ENCODE measurements at regions not wholly inside any gene's neighbourhood (a gene's known extent, or its start where the extent isn't known, plus 50 kb on each side); places are given as distances from the start of the nearest gene placed in this dataset.

DNA sequence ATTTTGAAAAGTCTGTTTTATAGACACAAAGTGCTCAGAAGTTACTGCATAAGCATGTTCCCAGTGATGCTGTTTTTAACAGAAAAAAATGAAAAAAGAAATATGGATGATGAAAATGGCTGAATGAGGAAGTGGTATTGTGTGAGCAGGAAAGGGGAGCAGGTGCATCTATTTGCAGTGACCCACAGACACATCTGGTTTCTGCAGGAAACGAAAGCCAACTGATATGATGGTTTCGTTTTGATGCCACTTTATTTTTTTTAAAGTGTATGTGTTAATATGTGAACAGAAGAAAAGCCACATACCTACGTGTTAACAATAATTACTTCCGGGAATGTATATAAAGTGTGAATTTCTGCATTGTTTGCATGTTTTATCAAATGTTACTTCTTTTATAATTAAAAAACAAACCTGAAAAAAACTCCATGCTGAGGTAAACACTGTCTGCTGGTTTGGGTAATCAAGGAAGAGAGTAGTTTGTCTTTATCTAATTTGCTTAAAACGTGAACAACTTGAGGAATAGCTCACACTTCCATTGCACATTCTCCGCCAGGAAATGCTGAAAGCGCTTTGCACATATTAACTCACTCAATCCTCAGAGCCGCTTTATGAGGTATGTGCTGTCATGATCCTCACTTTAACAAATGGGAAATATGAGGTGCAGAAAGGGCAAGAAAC is 1335.9 kb downstream of the TBC1D22A start:
- Histone ChIP-seq H3K9ac (ENCODE audit: low read length) (peak overlapping the region; percentile 79), H3K27me3 (ENCODE audit: low read length) (no peaks in the 10 kb centered on the region), H3K9me2 (replicated peaks; ENCODE audit: insufficient read depth, low read length) (no peaks in the 10 kb centered on the region), H2AFZ (ENCODE audit: low read length) (peak overlapping the region; percentile 6; the same call in 1 of the 2 replicates), H3K36me3 (ENCODE audit: insufficient read depth, low read length) (no peaks in the 10 kb centered on the region), H3K4me3 (ENCODE audit: low read length) (peak overlapping the region; percentile 26), H3K27ac (ENCODE audit: low read length) (peak overlapping the region; percentile 97), H3K4me2 (ENCODE audit: low read depth, low read length, poor library complexity, severe bottlenecking) (peak overlapping the region; percentile 61), H3K9me3 (ENCODE audit: low read length) (no peaks in the 10 kb centered on the region), H3K4me1 (ENCODE audit: low read length) (peaks cover 78% of the 10 kb centered on the region), H3K79me2 (ENCODE audit: low read length) (no peaks in the 10 kb centered on the region), H4K20me1 (ENCODE audit: insufficient read depth, low read depth, low read length) (no peaks in the 10 kb centered on the region)
- peak; percentile 93 for DNase-seq

DNA sequence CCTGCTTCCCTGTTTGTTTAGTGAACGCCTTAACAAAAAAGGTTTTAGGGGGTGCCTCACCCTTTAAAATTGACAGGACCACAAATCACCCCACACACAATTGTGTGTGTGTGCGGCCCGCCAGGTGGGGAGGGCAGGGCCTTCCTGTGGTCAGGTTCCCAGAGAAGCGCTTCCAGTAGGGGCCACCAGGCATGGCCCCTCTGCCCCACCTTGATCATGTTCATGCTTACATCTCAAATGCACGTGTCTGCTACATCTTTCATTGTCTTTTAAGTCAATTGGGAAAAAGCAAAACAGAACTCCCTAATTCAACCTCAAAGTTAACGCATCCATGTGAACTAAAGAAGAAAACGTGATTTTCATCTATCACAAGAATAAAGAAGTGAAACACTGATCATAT is 1335.3 kb downstream of the TBC1D22A start:
- peak; percentile 77 for DNase-seq
- Histone ChIP-seq H3K79me2 (ENCODE audit: low read length) (no peaks in the 10 kb centered on the region), H4K20me1 (ENCODE audit: insufficient read depth, low read depth, low read length) (no peaks in the 10 kb centered on the region), H3K27me3 (ENCODE audit: low read length) (no peaks in the 10 kb centered on the region), H3K4me1 (ENCODE audit: low read length) (peaks cover 77% of the 10 kb centered on the region), H3K9me3 (ENCODE audit: low read length) (no peaks in the 10 kb centered on the region), H3K4me2 (ENCODE audit: low read depth, low read length, poor library complexity, severe bottlenecking) (peak overlapping the region; percentile 61), H3K27ac (ENCODE audit: low read length) (peak overlapping the region; percentile 97), H3K9me2 (replicated peaks; ENCODE audit: insufficient read depth, low read length) (no peaks in the 10 kb centered on the region), H3K4me3 (ENCODE audit: low read length) (peak overlapping the region; percentile 0; the same call in 1 of the 2 replicates), H3K36me3 (ENCODE audit: insufficient read depth, low read length) (no peaks in the 10 kb centered on the region), H3K9ac (ENCODE audit: low read length) (peak overlapping the region; percentile 79), H2AFZ (ENCODE audit: low read length) (no peak overlapping the region)

DNA sequence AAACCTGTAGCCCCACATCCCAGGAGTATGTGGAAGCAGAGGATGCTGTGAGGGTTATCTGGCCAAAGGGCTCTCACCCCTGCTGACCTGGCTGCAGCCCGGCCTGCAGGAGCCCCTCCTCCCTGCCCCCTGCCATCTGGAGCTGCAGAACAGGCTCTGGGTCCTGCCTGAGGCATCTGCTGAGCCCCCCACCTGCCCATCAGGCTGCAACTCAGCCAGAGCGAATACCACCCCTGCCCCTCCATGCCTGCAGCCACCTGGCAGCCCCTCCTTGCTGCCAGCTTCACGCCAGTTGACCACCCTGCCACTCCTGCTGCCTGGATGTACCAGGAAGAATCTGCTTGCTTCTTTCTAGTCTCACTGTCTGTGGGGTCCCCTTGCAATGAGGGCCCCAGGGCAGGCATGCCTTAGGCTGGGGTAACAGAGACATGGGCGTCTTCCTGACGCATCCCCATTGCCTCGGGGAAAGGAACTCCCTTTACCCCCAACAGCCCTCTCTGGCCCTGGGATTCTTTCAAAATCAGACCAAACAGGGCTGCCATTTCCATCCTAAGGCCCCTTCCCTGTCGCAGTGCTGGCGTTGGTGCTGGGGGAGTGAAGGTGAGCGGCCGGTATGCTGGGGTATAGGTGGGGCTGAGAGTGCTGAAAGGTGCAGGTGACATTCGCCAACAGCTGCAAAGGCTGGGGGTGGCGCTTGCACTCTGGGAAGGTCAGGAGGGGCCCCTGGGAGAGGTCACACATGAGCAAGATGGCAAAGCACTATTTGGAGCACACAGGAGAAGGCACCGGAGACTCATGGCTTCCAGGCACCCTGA is 1334.6 kb downstream of the TBC1D22A start:
- Histone ChIP-seq H3K4me2 (ENCODE audit: low read depth, low read length, poor library complexity, severe bottlenecking) (peak overlapping the region; percentile 61), H4K20me1 (ENCODE audit: insufficient read depth, low read depth, low read length) (no peaks in the 10 kb centered on the region), H3K27me3 (ENCODE audit: low read length) (no peaks in the 10 kb centered on the region), H3K9me3 (ENCODE audit: low read length) (no peaks in the 10 kb centered on the region), H2AFZ (ENCODE audit: low read length) (peak overlapping the region; percentile 45; the same call in 1 of the 2 replicates), H3K9me2 (replicated peaks; ENCODE audit: insufficient read depth, low read length) (no peaks in the 10 kb centered on the region), H3K79me2 (ENCODE audit: low read length) (no peaks in the 10 kb centered on the region), H3K9ac (ENCODE audit: low read length) (peak overlapping the region; percentile 79), H3K4me1 (ENCODE audit: low read length) (peaks cover 83% of the 10 kb centered on the region), H3K4me3 (ENCODE audit: low read length) (peak overlapping the region; percentile 0; the same call in 1 of the 2 replicates), H3K36me3 (ENCODE audit: insufficient read depth, low read length) (no peaks in the 10 kb centered on the region), H3K27ac (ENCODE audit: low read length) (peak overlapping the region; percentile 97)
- peak; percentile 70 for DNase-seq

DNA sequence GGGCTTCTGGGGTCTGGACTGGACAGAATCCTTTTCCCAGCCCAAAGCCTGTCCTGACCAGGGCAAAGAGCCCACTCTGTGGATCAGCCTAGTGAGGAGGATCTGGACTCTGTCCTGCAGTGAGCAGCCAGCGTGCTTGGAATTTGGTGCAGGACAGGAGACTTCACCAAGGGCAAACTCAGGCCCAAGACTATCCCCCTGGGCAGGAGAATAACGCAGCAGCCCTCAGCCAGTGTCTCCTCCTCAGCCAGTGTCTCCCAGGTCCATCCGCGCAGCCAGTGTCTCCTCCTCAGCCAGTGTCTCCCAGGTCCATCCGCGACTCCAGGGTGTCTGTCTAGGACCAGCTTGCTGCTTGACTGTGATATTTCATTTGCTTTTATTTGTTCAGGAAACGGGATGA is 1334.0 kb downstream of the TBC1D22A start:
- Histone ChIP-seq H3K36me3 (ENCODE audit: insufficient read depth, low read length) (no peaks in the 10 kb centered on the region), H2AFZ (ENCODE audit: low read length) (no peak overlapping the region), H3K27ac (ENCODE audit: low read length) (peak overlapping the region; percentile 97), H3K79me2 (ENCODE audit: low read length) (no peaks in the 10 kb centered on the region), H3K9me2 (replicated peaks; ENCODE audit: insufficient read depth, low read length) (no peaks in the 10 kb centered on the region), H3K4me2 (ENCODE audit: low read depth, low read length, poor library complexity, severe bottlenecking) (peak overlapping the region; percentile 61), H3K9me3 (ENCODE audit: low read length) (no peaks in the 10 kb centered on the region), H3K27me3 (ENCODE audit: low read length) (no peaks in the 10 kb centered on the region), H3K4me1 (ENCODE audit: low read length) (peaks cover 88% of the 10 kb centered on the region), H3K9ac (ENCODE audit: low read length) (peak overlapping the region; percentile 79), H4K20me1 (ENCODE audit: insufficient read depth, low read depth, low read length) (no peaks in the 10 kb centered on the region), H3K4me3 (ENCODE audit: low read length) (no peak overlapping the region)
- no peak for DNase-seq

DNA sequence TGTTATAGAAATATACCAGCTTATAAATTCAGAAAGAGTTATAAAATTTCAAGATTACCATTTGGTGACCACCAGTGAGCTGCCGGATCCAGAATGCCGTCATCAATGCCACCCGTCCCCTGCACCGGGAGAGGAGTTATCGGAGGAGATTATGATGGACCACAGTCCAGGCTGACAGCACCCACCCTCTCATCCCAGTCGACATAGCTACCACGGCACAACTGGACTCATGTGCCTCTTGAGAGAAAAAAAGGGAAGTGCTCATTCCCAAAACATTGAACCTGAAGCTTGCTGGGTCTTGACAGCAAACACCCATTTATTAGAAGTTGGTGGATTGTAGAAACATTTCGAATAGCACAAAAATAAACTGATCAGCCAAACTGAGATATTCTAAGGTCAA is 1331.5 kb downstream of the TBC1D22A start:
- no peaks in the 10 kb centered on the region for H3K27me3 ChIP-seq (ENCODE audit: low read length)
- no peak for DNase-seq
- H3K9me3 ChIP-seq (ENCODE audit: low read length), result no peaks in the 10 kb centered on the region
- H2AFZ ChIP-seq (ENCODE audit: low read length), result no peak overlapping the region
- H3K4me2 ChIP-seq (ENCODE audit: low read depth, low read length, poor library complexity, severe bottlenecking), result no peak overlapping the region
- H3K9ac ChIP-seq (ENCODE audit: low read length), result no peak overlapping the region
- H3K4me3 ChIP-seq (ENCODE audit: low read length), result no peak overlapping the region
- H4K20me1 ChIP-seq (ENCODE audit: insufficient read depth, low read depth, low read length), result no peaks in the 10 kb centered on the region
- H3K36me3 ChIP-seq (ENCODE audit: insufficient read depth, low read length), result no peaks in the 10 kb centered on the region
- peak overlapping the region; percentile 98; the same call in 1 of the 2 replicates for H3K27ac ChIP-seq (ENCODE audit: low read length)
- no peaks in the 10 kb centered on the region for H3K79me2 ChIP-seq (ENCODE audit: low read length)
- no peaks in the 10 kb centered on the region for H3K9me2 ChIP-seq (replicated peaks; ENCODE audit: insufficient read depth, low read length)
- peaks cover 88% of the 10 kb centered on the region for H3K4me1 ChIP-seq (ENCODE audit: low read length)

DNA sequence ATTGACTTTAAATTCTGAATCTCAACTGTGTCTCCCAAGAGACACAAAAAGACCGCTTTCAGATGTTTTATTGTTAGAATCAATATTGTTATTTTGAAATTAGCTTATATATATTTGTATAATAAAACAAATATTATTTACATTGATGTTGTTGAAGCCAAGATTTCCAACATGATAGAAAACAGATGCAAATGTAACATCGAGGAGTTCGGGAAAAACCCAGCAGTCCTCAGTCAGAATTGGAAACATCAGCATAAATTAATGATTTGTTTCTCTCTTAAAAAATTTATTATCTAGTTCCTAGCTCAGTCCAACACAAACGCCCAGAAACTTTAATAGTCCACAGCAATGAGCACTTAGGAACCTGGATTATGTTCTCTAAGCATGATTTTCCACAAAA is 1330.4 kb downstream of the TBC1D22A start:
- Histone ChIP-seq H2AFZ (ENCODE audit: low read length) (no peak overlapping the region), H3K4me1 (ENCODE audit: low read length) (peaks cover 88% of the 10 kb centered on the region), H3K79me2 (ENCODE audit: low read length) (no peaks in the 10 kb centered on the region), H3K9ac (ENCODE audit: low read length) (no peak overlapping the region), H4K20me1 (ENCODE audit: insufficient read depth, low read depth, low read length) (no peaks in the 10 kb centered on the region), H3K27ac (ENCODE audit: low read length) (peak overlapping the region; percentile 98), H3K9me2 (replicated peaks; ENCODE audit: insufficient read depth, low read length) (no peaks in the 10 kb centered on the region), H3K9me3 (ENCODE audit: low read length) (no peaks in the 10 kb centered on the region), H3K27me3 (ENCODE audit: low read length) (no peaks in the 10 kb centered on the region), H3K4me2 (ENCODE audit: low read depth, low read length, poor library complexity, severe bottlenecking) (no peak overlapping the region), H3K36me3 (ENCODE audit: insufficient read depth, low read length) (no peaks in the 10 kb centered on the region), H3K4me3 (ENCODE audit: low read length) (no peak overlapping the region)
- DNase-seq, result no peak

DNA sequence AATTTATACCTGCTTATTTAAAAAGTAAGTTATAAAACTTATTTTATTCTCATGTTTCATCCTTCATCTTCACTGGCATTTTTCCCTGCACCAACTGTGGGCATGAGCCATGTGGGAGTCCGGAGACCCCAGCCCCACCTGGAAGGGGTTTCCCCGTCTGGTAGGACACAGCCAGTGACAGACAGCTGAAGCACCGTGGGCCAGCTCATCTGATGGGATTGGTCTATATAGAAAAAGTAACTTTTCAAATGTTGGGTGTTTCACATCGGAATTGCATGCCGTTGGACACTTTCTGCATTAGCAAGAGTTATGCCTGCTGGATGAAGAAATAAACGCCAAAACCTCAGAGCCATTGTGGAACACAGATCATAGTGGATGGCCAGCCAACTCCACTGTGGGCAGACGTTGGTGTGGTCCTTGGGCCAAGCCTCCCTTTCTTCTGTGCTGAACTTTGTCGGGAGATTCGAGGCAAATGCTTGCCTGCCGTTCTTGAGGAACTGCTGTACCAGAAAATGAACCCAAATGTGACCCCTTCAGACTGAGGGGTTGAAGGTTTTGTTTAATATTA is 1329.3 kb downstream of the TBC1D22A start:
- H3K79me2 ChIP-seq (ENCODE audit: low read length), result no peaks in the 10 kb centered on the region
- no peaks in the 10 kb centered on the region for H3K36me3 ChIP-seq (ENCODE audit: insufficient read depth, low read length)
- no peak overlapping the region; the same call in 1 of the 2 replicates for H2AFZ ChIP-seq (ENCODE audit: low read length)
- H3K4me3 ChIP-seq (ENCODE audit: low read length), result no peak overlapping the region
- peak overlapping the region; percentile 66 for H3K4me2 ChIP-seq (ENCODE audit: low read depth, low read length, poor library complexity, severe bottlenecking)
- no peak overlapping the region for H3K9ac ChIP-seq (ENCODE audit: low read length)
- no peaks in the 10 kb centered on the region for H3K9me2 ChIP-seq (replicated peaks; ENCODE audit: insufficient read depth, low read length)
- H3K4me1 ChIP-seq (ENCODE audit: low read length), result peaks cover 87% of the 10 kb centered on the region
- DNase-seq, result no peak
- H3K27me3 ChIP-seq (ENCODE audit: low read length), result no peaks in the 10 kb centered on the region
- H3K9me3 ChIP-seq (ENCODE audit: low read length), result no peaks in the 10 kb centered on the region
- no peaks in the 10 kb centered on the region for H4K20me1 ChIP-seq (ENCODE audit: insufficient read depth, low read depth, low read length)
- peak overlapping the region; percentile 98 for H3K27ac ChIP-seq (ENCODE audit: low read length)

DNA sequence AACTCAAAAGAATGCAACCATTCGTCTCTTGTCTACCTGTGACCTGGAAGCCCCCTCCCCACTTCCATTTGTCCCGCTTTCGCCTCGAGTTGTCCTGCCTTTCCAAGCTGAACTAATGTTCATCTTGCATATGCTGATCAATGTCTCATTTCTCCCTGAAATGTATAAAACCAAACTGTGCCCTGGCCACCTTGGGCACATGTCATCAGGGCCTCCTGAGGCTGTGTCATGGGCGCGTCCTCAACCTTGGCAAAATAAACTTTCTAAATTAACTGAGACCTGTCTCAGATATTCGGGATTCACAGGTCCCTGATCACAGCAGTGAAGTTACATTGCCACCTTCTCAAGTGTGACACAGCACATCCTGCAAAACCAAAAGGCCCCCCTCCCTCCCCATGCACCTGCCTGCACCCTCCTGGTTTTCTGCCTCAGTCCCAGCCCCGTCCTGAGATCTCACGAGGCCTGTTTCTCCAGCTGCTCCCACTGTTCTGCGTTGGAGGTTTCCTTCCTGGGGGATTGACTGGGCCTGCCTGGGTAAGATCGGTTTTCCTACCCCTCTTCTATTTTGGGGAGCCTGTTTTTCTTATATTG is 1328.7 kb downstream of the TBC1D22A start:
- Histone ChIP-seq H3K9ac (ENCODE audit: low read length) (peak overlapping the region; percentile 75), H3K9me2 (replicated peaks; ENCODE audit: insufficient read depth, low read length) (no peaks in the 10 kb centered on the region), H3K4me1 (ENCODE audit: low read length) (peaks cover 86% of the 10 kb centered on the region), H3K27me3 (ENCODE audit: low read length) (no peaks in the 10 kb centered on the region), H3K79me2 (ENCODE audit: low read length) (no peaks in the 10 kb centered on the region), H3K4me2 (ENCODE audit: low read depth, low read length, poor library complexity, severe bottlenecking) (peak overlapping the region; percentile 66), H3K36me3 (ENCODE audit: insufficient read depth, low read length) (no peaks in the 10 kb centered on the region), H3K27ac (ENCODE audit: low read length) (peak overlapping the region; percentile 98), H3K4me3 (ENCODE audit: low read length) (no peak overlapping the region), H3K9me3 (ENCODE audit: low read length) (no peaks in the 10 kb centered on the region), H2AFZ (ENCODE audit: low read length) (peak overlapping the region; percentile 23), H4K20me1 (ENCODE audit: insufficient read depth, low read depth, low read length) (no peaks in the 10 kb centered on the region)
- no peak for DNase-seq

Data from Karpas-422 (cell line).